ENCODE measurements at regions not wholly inside any gene's neighbourhood (a gene's known extent, or its start where the extent isn't known, plus 50 kb on each side); places are given as distances from the start of the nearest gene placed in this dataset.

DNA sequence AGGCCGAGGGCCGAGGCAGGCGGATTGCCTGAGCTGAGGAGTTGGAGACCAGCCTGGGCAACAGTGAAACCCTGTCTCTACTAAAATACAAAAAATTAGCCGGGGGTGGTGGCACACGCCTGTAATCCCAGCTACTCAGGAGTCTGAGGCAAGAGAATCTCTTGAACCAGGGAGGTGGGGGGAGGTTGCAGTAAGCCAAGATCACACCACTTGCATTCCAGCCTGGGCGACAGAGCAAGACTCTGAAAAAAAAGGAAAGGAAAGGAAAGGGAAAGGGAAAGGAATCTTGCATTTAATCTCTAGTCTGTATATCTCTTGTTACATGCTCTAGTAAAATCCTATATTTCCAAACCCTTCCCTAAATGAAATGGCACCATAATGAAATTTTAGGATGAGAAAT is 328.3 kb upstream of the ADGRL2 start:
- DNase-seq = no peak
- CTCF ChIA-PET = no interaction called here
- Mint-ChIP-seq H3K36me3 (ENCODE audit: low read depth) (no peaks in the 10 kb centered on the region), H3K27ac (no peak overlapping the region), H3K4me1 (no peaks in the 10 kb centered on the region), H3K27me3 (no peaks in the 10 kb centered on the region), H3K9me3 (no peaks in the 10 kb centered on the region), H3K4me3 (no peak overlapping the region)
- intact Hi-C loops (cut with micrococcal nuclease) = no loop called here
- no peak for ATAC-seq (ENCODE audit: low read depth)
- TF ChIP-seq, protein P1, sequence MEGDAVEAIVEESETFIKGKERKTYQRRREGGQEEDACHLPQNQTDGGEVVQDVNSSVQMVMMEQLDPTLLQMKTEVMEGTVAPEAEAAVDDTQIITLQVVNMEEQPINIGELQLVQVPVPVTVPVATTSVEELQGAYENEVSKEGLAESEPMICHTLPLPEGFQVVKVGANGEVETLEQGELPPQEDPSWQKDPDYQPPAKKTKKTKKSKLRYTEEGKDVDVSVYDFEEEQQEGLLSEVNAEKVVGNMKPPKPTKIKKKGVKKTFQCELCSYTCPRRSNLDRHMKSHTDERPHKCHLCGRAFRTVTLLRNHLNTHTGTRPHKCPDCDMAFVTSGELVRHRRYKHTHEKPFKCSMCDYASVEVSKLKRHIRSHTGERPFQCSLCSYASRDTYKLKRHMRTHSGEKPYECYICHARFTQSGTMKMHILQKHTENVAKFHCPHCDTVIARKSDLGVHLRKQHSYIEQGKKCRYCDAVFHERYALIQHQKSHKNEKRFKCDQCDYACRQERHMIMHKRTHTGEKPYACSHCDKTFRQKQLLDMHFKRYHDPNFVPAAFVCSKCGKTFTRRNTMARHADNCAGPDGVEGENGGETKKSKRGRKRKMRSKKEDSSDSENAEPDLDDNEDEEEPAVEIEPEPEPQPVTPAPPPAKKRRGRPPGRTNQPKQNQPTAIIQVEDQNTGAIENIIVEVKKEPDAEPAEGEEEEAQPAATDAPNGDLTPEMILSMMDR (IDR thresholded peaks at IDR 0.05) = no peak
- POLR2A ChIA-PET = no interaction called here

DNA sequence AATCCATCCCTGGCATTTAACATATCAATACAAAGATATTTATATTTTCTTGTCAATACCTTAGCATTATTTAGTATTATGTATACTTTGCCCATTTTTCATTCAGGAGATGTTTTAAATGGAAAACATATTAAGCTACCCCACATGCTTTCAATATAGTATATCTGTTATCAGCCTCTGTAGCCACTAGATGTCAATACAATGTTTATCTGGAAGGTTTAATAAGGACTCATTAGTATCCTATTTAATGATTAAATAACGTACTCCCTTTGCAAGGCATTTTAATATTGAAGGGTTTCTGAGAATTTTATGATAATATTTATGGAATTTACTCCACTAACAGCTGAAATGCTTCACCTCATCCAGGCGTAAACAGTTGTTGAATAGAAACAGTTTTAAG is 329.5 kb upstream of the ADGRL2 start:
- Mint-ChIP-seq H3K4me3 (no peak overlapping the region), H3K27ac (no peak overlapping the region), H3K9me3 (no peaks in the 10 kb centered on the region), H3K36me3 (ENCODE audit: low read depth) (no peaks in the 10 kb centered on the region), H3K4me1 (no peaks in the 10 kb centered on the region), H3K27me3 (no peaks in the 10 kb centered on the region)
- intact Hi-C loops (cut with micrococcal nuclease) = no loop called here
- no peak for DNase-seq
- ChIA-PET POLR2A (no interaction called here), CTCF (no interaction called here)
- TF ChIP-seq, protein P1 (IDR thresholded peaks at IDR 0.05) = no peak
- ATAC-seq (ENCODE audit: low read depth) = no peak

DNA sequence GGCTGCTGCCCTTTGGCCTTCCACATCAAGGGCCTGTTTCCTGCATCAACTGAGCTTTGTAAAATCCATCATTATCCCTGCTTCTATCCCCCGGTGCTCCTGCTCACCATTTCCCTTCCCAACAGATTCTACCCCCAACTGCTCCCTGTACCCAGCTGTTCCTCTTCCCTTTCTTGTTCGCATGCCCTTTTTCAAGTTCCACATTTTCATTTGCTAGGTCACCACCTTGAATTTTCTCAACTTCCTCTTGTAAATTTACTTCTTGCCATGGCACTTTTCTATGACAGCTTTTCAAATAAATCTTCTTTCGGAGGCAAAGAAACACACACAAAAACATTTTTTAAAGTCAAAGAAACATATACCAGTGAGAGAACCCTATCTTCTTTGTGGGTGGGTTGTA is 330.5 kb upstream of the ADGRL2 start:
- CTCF ChIA-PET = no interaction called here

DNA sequence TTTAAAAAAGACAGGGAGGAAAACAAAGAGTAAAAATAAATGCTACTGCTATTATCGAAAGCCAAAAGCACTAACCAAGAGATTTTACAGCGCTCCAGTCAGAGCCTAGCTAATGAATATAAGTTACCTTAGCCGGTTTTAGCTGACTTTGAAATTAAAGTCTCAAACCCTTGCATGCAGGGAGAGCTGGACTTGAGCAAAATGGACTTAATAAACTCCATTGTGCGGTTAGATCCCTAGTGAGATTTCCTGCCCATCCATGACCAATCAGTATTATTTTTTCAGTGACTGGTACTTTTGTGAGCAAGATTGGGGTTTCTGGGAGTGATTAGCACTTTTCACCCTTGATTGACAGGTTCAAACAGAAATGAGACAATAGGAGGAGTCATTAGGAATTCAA is 333.4 kb upstream of the ADGRL2 start:
- no peaks in the 10 kb centered on the region for H3K36me3 Mint-ChIP-seq (ENCODE audit: low read depth)
- H3K27ac Mint-ChIP-seq = no peak overlapping the region
- intact Hi-C loops (cut with micrococcal nuclease) = no loop called here
- no peaks in the 10 kb centered on the region for H3K9me3 Mint-ChIP-seq
- TF ChIP-seq, protein P1 (IDR thresholded peaks at IDR 0.05) = no peak
- POLR2A ChIA-PET = no interaction called here
- ATAC-seq (ENCODE audit: low read depth) = no peak
- H3K4me3 Mint-ChIP-seq = no peak overlapping the region
- no peaks in the 10 kb centered on the region for H3K27me3 Mint-ChIP-seq
- CTCF ChIA-PET = no interaction called here
- DNase-seq = no peak
- H3K4me1 Mint-ChIP-seq = no peaks in the 10 kb centered on the region

More for the DNA sequence above, 330.5 kb upstream of the ADGRL2 start:
- Mint-ChIP-seq H3K27ac (no peak overlapping the region), H3K4me3 (no peak overlapping the region), H3K4me1 (no peaks in the 10 kb centered on the region), H3K36me3 (ENCODE audit: low read depth) (no peaks in the 10 kb centered on the region), H3K9me3 (no peaks in the 10 kb centered on the region), H3K27me3 (no peaks in the 10 kb centered on the region)
- ATAC-seq (ENCODE audit: low read depth) = no peak
- no peak for DNase-seq
- POLR2A ChIA-PET = no interaction called here
- TF ChIP-seq, protein P1 (IDR thresholded peaks at IDR 0.05) = no peak
- intact Hi-C loops (cut with micrococcal nuclease) = no loop called here

DNA sequence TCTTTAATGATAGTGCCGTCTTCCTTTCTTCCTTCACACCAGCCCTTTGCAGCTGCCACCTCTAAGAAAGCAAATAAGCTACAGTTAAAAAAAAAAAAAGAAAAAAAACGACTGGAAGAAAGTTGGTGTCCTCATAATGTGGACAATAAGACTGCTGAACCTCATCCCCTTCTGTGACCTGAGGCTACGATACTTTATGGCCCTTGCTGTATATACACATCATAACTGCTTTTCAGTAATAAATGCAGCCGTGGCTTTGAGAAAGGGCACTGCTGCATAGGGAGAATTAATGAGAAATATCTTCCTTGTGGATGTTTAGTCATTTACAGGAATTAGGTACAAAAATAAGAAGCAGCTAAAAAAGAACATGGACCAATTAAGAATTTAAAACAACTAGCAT is 333.8 kb upstream of the ADGRL2 start:
- ChIA-PET CTCF (no interaction called here), POLR2A (no interaction called here)
- no peak for DNase-seq
- TF ChIP-seq, protein P1 (IDR thresholded peaks at IDR 0.05) = no peak
- intact Hi-C loops (cut with micrococcal nuclease) = no loop called here
- Mint-ChIP-seq H3K27me3 (no peaks in the 10 kb centered on the region), H3K9me3 (no peaks in the 10 kb centered on the region), H3K4me1 (no peaks in the 10 kb centered on the region), H3K27ac (no peak overlapping the region), H3K36me3 (ENCODE audit: low read depth) (no peaks in the 10 kb centered on the region), H3K4me3 (no peak overlapping the region)
- ATAC-seq (ENCODE audit: low read depth) = no peak
